ENCODE measurements at regions not wholly inside any gene's neighbourhood (a gene's known extent, or its start where the extent isn't known, plus 50 kb on each side); places are given as distances from the start of the nearest gene placed in this dataset.

- TF ChIP-seq CTCF (IDR thresholded peaks at IDR 0.05): no peak
- no peak for TF ChIP-seq POLR2A (IDR thresholded peaks at IDR 0.05)
- no peaks in the 10 kb centered on the region for H3K36me3 ChIP-seq
- intact Hi-C loops (cut with DNase I): no loop called here
- no peak overlapping the region for H3K27ac ChIP-seq
- DNase-seq: no peak
- H3K9me3 ChIP-seq: no peaks in the 10 kb centered on the region
- H3K4me1 ChIP-seq: no peaks in the 10 kb centered on the region
- no peaks in the 10 kb centered on the region for H3K27me3 ChIP-seq
- H3K4me3 ChIP-seq (replicated peaks in 1 of 3): no peak overlapping the region
- 81% methylated on average over 3 of the region's 3 CpGs for WGBS, 2 donors
These were observed 265.9 kb upstream of the GK2 start for GRCh38 chr4:79673898-79674297.

GRCh38 chr4:79673377-79673776 lies 265.3 kb upstream of the GK2 start:
- Histone ChIP-seq H3K9me3 (no peaks in the 10 kb centered on the region), H3K4me3 (replicated peaks in 1 of 3) (no peak overlapping the region), H3K4me1 (no peaks in the 10 kb centered on the region), H3K27me3 (no peaks in the 10 kb centered on the region), H3K27ac (no peak overlapping the region), H3K36me3 (no peaks in the 10 kb centered on the region)
- 72 to 81% methylated on average over 7 of the region's 7 CpGs for WGBS, 2 donors
- intact Hi-C loops (cut with DNase I): no loop called here
- DNase-seq: no peak
- no peak for TF ChIP-seq POLR2A (IDR thresholded peaks at IDR 0.05)
- no peak for TF ChIP-seq CTCF (IDR thresholded peaks at IDR 0.05)

GRCh38 chr4:79666875-79667274 lies 258.8 kb upstream of the GK2 start:
- intact Hi-C loops (cut with DNase I): no loop called here
- Histone ChIP-seq H3K27me3 (no peaks in the 10 kb centered on the region), H3K27ac (no peak overlapping the region), H3K4me3 (replicated peaks in 1 of 3) (no peak overlapping the region), H3K9me3 (no peaks in the 10 kb centered on the region), H3K4me1 (no peaks in the 10 kb centered on the region), H3K36me3 (no peaks in the 10 kb centered on the region)
- no peak for TF ChIP-seq POLR2A (IDR thresholded peaks at IDR 0.05)
- no peak for TF ChIP-seq CTCF (IDR thresholded peaks at IDR 0.05)
- WGBS, 2 donors: 86% methylated on average over 3 of the region's 3 CpGs
- DNase-seq: no peak

- DNase-seq: no peak
- H3K27ac ChIP-seq: no peak overlapping the region
- intact Hi-C loops (cut with DNase I): no loop called here
- H3K4me3 ChIP-seq (replicated peaks in 1 of 3): no peak overlapping the region
- no peaks in the 10 kb centered on the region for H3K9me3 ChIP-seq
- H3K36me3 ChIP-seq: no peaks in the 10 kb centered on the region
- H3K27me3 ChIP-seq: no peaks in the 10 kb centered on the region
- TF ChIP-seq POLR2A (IDR thresholded peaks at IDR 0.05) (no peak), CTCF (IDR thresholded peaks at IDR 0.05) (no peak)
- no peaks in the 10 kb centered on the region for H3K4me1 ChIP-seq
- 67 to 79% methylated on average over 1 of the region's 1 CpG for WGBS, 2 donors
These were observed 258.1 kb upstream of the GK2 start for GRCh38 chr4:79666112-79666511.

GRCh38 chr4:79663865-79664264 lies 255.8 kb upstream of the GK2 start:
- DNase-seq: no peak
- intact Hi-C loops (cut with DNase I): no loop called here
- 82 to 90% methylated on average over 4 of the region's 4 CpGs for WGBS, 2 donors
- Histone ChIP-seq H3K27ac (no peak overlapping the region), H3K9me3 (no peaks in the 10 kb centered on the region), H3K36me3 (no peaks in the 10 kb centered on the region), H3K4me1 (no peaks in the 10 kb centered on the region), H3K4me3 (replicated peaks in 1 of 3) (no peak overlapping the region), H3K27me3 (no peaks in the 10 kb centered on the region)
- TF ChIP-seq CTCF (IDR thresholded peaks at IDR 0.05) (no peak), POLR2A (IDR thresholded peaks at IDR 0.05) (no peak)

All from thyroid gland (tissue), 4 donors.